Peyer's patch (tissue), 4 donors: ENCODE measurements at regions not wholly inside any gene's neighbourhood (a gene's known extent, or its start where the extent isn't known, plus 50 kb on each side); places are given as distances from the start of the nearest gene placed in this dataset.

Source experiments
- DNase-seq, 3 donors: peaks; one replicate each; pipeline ENCODE4 v3.0.0-alpha.2; 2017 to 2019
- H3K27ac ChIP-seq, 4 donors: fragments of 200-600 bp; sonication (generic); one replicate each; pipeline ENCODE4 v1.5.1; 2016 to 2019
- H3K27me3 ChIP-seq, 2 donors: fragments of 200-600 bp; sonication (generic); one replicate each; pipeline ENCODE4 v1.5.1; 2019
- H3K36me3 ChIP-seq, 3 donors: fragments of 200-600 bp; sonication (generic); one replicate each; pipeline ENCODE4 v1.5.1; 2016 to 2019
- H3K4me1 ChIP-seq, 4 donors: fragments of 200-600 bp; sonication (generic); one replicate each; pipeline ENCODE4 v1.5.1; 2016 to 2019
- H3K4me3 ChIP-seq, 4 donors: fragments of 200-600 bp; sonication (generic); 1 replicate in 3 of 4; 2 replicates in 1 of 4; pipeline ENCODE4 v1.5.1; 2016 to 2019; ENCODE audit warnings: mild to moderate bottlenecking in 1 of 4
- H3K9me3 ChIP-seq, 4 donors: fragments of 200-600 bp; sonication (generic); one replicate each; pipeline ENCODE4 v1.5.1; 2016 to 2019; ENCODE audit warnings: mild to moderate bottlenecking in 1 of 4
- POLR2A ChIP-seq, 2 donors: fragments of 450-650 bp; IDR thresholded peaks; one replicate each; pipeline ENCODE4 v1.5.1; 2017; ENCODE audit warnings: antibody characterized with exemption in 2 of 2, mild to moderate bottlenecking in 2 of 2, moderate library complexity in 2 of 2
- TF ChIP-seq, protein P1 (sequence below), 6 experiments: fragments of 450-650 bp in 4 of 6; fragments of 200-600 bp in 2 of 6; sonication (generic) in 1 of 6; IDR thresholded peaks; one replicate each; pipeline ENCODE4 v1.5.1; 2017 to 2019; ENCODE audit warnings: antibody characterized with exemption in 6 of 6, mild to moderate bottlenecking in 3 of 6, moderate library complexity in 1 of 6

GRCh38 chr12:73898645-73899044 lies 639.0 kb upstream of the ATXN7L3B start:
- no peak overlapping the region for H3K27ac ChIP-seq
- TF ChIP-seq, protein P1, sequence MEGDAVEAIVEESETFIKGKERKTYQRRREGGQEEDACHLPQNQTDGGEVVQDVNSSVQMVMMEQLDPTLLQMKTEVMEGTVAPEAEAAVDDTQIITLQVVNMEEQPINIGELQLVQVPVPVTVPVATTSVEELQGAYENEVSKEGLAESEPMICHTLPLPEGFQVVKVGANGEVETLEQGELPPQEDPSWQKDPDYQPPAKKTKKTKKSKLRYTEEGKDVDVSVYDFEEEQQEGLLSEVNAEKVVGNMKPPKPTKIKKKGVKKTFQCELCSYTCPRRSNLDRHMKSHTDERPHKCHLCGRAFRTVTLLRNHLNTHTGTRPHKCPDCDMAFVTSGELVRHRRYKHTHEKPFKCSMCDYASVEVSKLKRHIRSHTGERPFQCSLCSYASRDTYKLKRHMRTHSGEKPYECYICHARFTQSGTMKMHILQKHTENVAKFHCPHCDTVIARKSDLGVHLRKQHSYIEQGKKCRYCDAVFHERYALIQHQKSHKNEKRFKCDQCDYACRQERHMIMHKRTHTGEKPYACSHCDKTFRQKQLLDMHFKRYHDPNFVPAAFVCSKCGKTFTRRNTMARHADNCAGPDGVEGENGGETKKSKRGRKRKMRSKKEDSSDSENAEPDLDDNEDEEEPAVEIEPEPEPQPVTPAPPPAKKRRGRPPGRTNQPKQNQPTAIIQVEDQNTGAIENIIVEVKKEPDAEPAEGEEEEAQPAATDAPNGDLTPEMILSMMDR (IDR thresholded peaks at IDR 0.05) = no peak
- TF ChIP-seq POLR2A (IDR thresholded peaks at IDR 0.05) = no peak

GRCh38 chr12:73902260-73902659 lies 635.4 kb upstream of the ATXN7L3B start:
- Histone ChIP-seq H3K36me3 (no peaks in the 10 kb centered on the region), H3K4me3 (no peak overlapping the region), H3K4me1 (no peaks in the 10 kb centered on the region), H3K27ac (no peak overlapping the region), H3K27me3 (no peaks in the 10 kb centered on the region), H3K9me3 (no peaks in the 10 kb centered on the region)
- DNase-seq = no peak
- TF ChIP-seq, protein P1 (IDR thresholded peaks at IDR 0.05) = no peak
- no peak for TF ChIP-seq POLR2A (IDR thresholded peaks at IDR 0.05)

More at GRCh38 chr12:73898645-73899044, 639.0 kb upstream of the ATXN7L3B start:
- no peak overlapping the region for H3K4me3 ChIP-seq
- no peaks in the 10 kb centered on the region for H3K4me1 ChIP-seq
- no peak for DNase-seq
- H3K36me3 ChIP-seq = no peaks in the 10 kb centered on the region
- no peaks in the 10 kb centered on the region for H3K9me3 ChIP-seq
- H3K27me3 ChIP-seq = no peaks in the 10 kb centered on the region

- no peak for DNase-seq
- no peaks in the 10 kb centered on the region for H3K36me3 ChIP-seq
- TF ChIP-seq POLR2A (IDR thresholded peaks at IDR 0.05) = no peak
- TF ChIP-seq, protein P1 (IDR thresholded peaks at IDR 0.05) = no peak
- H3K27me3 ChIP-seq = no peaks in the 10 kb centered on the region
- H3K9me3 ChIP-seq = no peaks in the 10 kb centered on the region
- H3K4me1 ChIP-seq = no peaks in the 10 kb centered on the region
- no peak overlapping the region for H3K4me3 ChIP-seq
- no peak overlapping the region for H3K27ac ChIP-seq
Observed at GRCh38 chr12:73906757-73907156, 630.9 kb upstream of the ATXN7L3B start.

DNA sequence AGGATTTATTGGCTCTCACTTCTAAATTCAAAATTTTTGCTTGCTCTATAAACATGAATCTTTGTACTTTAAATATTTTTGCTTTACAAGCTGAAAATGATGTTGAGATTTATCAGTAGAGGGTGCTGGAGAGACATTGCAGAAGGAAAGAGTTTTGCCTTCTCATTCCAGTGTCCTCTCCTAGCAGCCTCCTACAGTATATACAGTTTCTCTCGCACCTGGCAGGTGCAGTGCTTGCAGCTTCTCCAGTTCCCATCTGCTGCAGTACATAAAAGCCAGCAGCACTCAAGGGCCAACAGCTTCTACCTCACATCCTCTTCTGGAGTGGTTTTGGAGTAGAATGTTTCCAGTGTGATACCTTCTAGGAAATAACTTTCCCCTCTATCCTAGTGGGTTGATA lies 601.8 kb upstream of the ATXN7L3B start:
- Histone ChIP-seq H3K27me3 (no peaks in the 10 kb centered on the region), H3K9me3 (no peaks in the 10 kb centered on the region), H3K4me1 (no peaks in the 10 kb centered on the region), H3K4me3 (no peak overlapping the region), H3K27ac (no peak overlapping the region), H3K36me3 (no peaks in the 10 kb centered on the region)
- TF ChIP-seq, protein P1 (IDR thresholded peaks at IDR 0.05) = no peak
- no peak for TF ChIP-seq POLR2A (IDR thresholded peaks at IDR 0.05)
- DNase-seq = no peak

DNA sequence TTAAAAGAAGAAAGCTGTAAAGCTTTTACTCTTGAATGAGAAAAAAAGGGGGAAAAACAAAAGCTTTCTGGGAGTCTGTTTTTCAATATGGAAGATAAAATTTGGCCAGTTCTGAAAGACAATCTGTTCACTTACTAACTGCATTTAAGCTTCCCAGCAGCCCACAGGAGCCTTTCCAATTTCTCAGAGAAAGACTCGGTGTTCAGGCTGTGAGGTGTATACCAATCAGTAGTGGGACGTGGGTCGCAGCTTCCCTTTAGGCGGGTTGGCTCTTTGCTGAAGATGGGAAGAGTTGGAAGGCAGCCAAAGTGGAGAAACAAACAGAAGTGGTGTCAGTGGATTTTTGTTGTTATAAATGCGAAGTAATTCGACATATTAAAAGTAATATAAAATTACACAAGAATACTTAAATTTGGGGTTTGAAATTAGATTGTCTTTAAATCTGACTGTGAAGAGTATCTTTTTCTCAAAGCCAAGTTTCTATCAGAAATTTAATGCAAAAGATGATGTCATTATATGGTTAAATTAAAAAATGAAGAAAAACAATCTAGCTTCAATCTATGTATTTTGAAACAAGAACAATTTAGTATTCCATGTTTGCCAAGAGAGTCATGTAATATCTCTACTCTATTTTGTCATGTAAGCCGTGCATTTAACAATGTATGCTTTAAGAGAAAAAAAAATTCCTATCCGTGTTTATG lies 590.2 kb upstream of the ATXN7L3B start:
- no peaks in the 10 kb centered on the region for H3K9me3 ChIP-seq
- H3K4me3 ChIP-seq = no peak overlapping the region
- H3K4me1 ChIP-seq = no peaks in the 10 kb centered on the region
- no peak overlapping the region for H3K27ac ChIP-seq
- H3K27me3 ChIP-seq = no peaks in the 10 kb centered on the region
- DNase-seq = no peak
- TF ChIP-seq, protein P1 (IDR thresholded peaks at IDR 0.05) = no peak
- TF ChIP-seq POLR2A (IDR thresholded peaks at IDR 0.05) = no peak
- H3K36me3 ChIP-seq = no peaks in the 10 kb centered on the region
